ENCODE measurements at regions not wholly inside any gene's neighbourhood (a gene's known extent, or its start where the extent isn't known, plus 50 kb on each side); places are given as distances from the start of the nearest gene placed in this dataset.

- in situ Hi-C loops (cut with HindIII; ENCODE audit: low pct_unique_long_range_greater_than_20kb, low sequenced_read_pairs) = no loop called here
- ChIA-PET POLR2A (interaction anchor here (0.7 kb wide), 1 partner anchor 29 kb away, joined by 3 read pairs; no protein-coding TSS in a partner anchor), CTCF (no interaction called here)
- intact Hi-C loops (cut with micrococcal nuclease; ENCODE audit: unreplicated experiment) = no loop called here
- no peaks in the 10 kb centered on the region for H3K27me3 ChIP-seq (ENCODE audit: control insufficient read depth, insufficient read depth, low read length)
- H3K36me3 ChIP-seq (ENCODE audit: control insufficient read depth, insufficient read depth, low read length) = no peaks in the 10 kb centered on the region
- no TSS peak for BruUV-seq (replicated peaks)
- no peak for ATAC-seq
- no peak overlapping the region for H3K4me3 ChIP-seq (ENCODE audit: low read depth in 2 of 2, low read length in 2 of 2)
- no peak for DNase-seq (ENCODE audit: low read depth, low spot score)
- H3K9me3 ChIP-seq (ENCODE audit: control insufficient read depth, insufficient read depth, low read depth, low read length) = no peaks in the 10 kb centered on the region
- peaks cover 16% of the 10 kb centered on the region for H3K4me1 ChIP-seq (ENCODE audit: control insufficient read depth, insufficient read depth, low read length)
- no peak overlapping the region for H3K27ac ChIP-seq (ENCODE audit: low read length)
- no peak for TF ChIP-seq POLR2AphosphoS5 (IDR thresholded peaks at IDR 0.05; ENCODE audit: low read depth, low read length)
- TF ChIP-seq SIN3A (IDR thresholded peaks at IDR 0.05; ENCODE audit: borderline replicate concordance, insufficient read depth, low read depth, low read length) = no peak
- no peak for TF ChIP-seq TCF7L2 (IDR thresholded peaks at IDR 0.05; ENCODE audit: low read depth, low read length)
- no peak for TF ChIP-seq REST (IDR thresholded peaks at IDR 0.05; ENCODE audit: insufficient read depth in 1 of 2, low read depth in 2 of 2, low read length in 1 of 2)
- no peak for TF ChIP-seq CTCF (IDR thresholded peaks at IDR 0.05)
These were observed 261.6 kb downstream of the ZEB1 start for GRCh38 chr10:31580646-31581045.
